GM23338 (cell line): ENCODE measurements at regions not wholly inside any gene's neighbourhood (a gene's known extent, or its start where the extent isn't known, plus 50 kb on each side); places are given as distances from the start of the nearest gene placed in this dataset.

Experiments used
- ATAC-seq: fragments of 200-7000 bp; cut with Tn5 transposase; 3 replicates; pipeline ENCODE4 v1.9.1; 2020
- DNase-seq: peaks from one replicate; pipeline ENCODE4 v3.0.0-alpha.2; 2015; ENCODE audit warnings: low spot score
- H2AFZ ChIP-seq: fragments of 200-600 bp; sonication (generic); 2 replicates; pipeline ENCODE4 v1.8.0; 2016; ENCODE audit warnings: antibody characterized with exemption, mild to moderate bottlenecking, moderate library complexity
- H3F3A ChIP-seq: fragments of 200-600 bp; sonication (generic); replicated peaks from 2 replicates; pipeline ENCODE4 v1.8.0; 2017; ENCODE audit warnings: antibody characterized with exemption, mixed run types, low read depth
- H3K27ac ChIP-seq: fragments of 200-600 bp; sonication (generic); 2 replicates; pipeline ENCODE4 v1.6.1; 2016; ENCODE audit warnings: low read depth
- H3K27me3 ChIP-seq: fragments of 200-600 bp; sonication (generic); 2 replicates; pipeline ENCODE4 v1.8.0; 2016; ENCODE audit warnings: mild to moderate bottlenecking, mixed run types, moderate library complexity; ENCODE audit not compliant: insufficient read depth
- H3K36me3 ChIP-seq: fragments of 200-600 bp; sonication (generic); 2 replicates; pipeline ENCODE4 v1.8.0; 2016; ENCODE audit warnings: mild to moderate bottlenecking; ENCODE audit not compliant: insufficient read depth
- H3K4me1 ChIP-seq: fragments of 200-600 bp; sonication (generic); 2 replicates; pipeline ENCODE4 v1.8.0; 2016; ENCODE audit warnings: mild to moderate bottlenecking, moderate library complexity; ENCODE audit not compliant: insufficient read depth
- H3K4me2 ChIP-seq: fragments of 200-600 bp; sonication (generic); 2 replicates; pipeline ENCODE4 v1.7.1; 2017; ENCODE audit warnings: mixed run types
- H3K4me3 ChIP-seq: fragments of 200-600 bp; sonication (generic); 2 replicates; pipeline ENCODE4 v1.6.1; 2016; ENCODE audit warnings: mixed run types
- H3K79me2 ChIP-seq: fragments of 200-600 bp; sonication (generic); replicated peaks from 2 replicates; pipeline ENCODE4 v1.8.0; 2017; ENCODE audit warnings: mild to moderate bottlenecking; ENCODE audit not compliant: insufficient read depth
- H3K9me2 ChIP-seq: fragments of 200-600 bp; sonication (generic); 2 replicates; pipeline ENCODE4 v1.8.0; 2017; ENCODE audit not compliant: insufficient read depth
- H4K20me1 ChIP-seq: fragments of 200-600 bp; sonication (generic); replicated peaks from 2 replicates; pipeline ENCODE4 v1.8.0; 2017; ENCODE audit warnings: mild to moderate bottlenecking; ENCODE audit not compliant: insufficient read depth
- H3K27ac Mint-ChIP-seq: 2 replicates; pipeline ENCODE4 v1.8.0; 2020; ENCODE audit warnings: inconsistent platforms, mild to moderate bottlenecking, moderate library complexity, mixed read lengths
- H3K27me3 Mint-ChIP-seq: 3 replicates; pipeline ENCODE4 v1.8.0; 2022; ENCODE audit warnings: low read depth, mild to moderate bottlenecking, moderate library complexity, mixed read lengths, inconsistent platforms; ENCODE audit not compliant: insufficient read depth, poor library complexity
- H3K36me3 Mint-ChIP-seq: 3 replicates; pipeline ENCODE4 v1.8.0; 2021; ENCODE audit warnings: low read depth, mild to moderate bottlenecking, inconsistent platforms, moderate library complexity, mixed read lengths
- H3K4me1 Mint-ChIP-seq: 3 replicates; pipeline ENCODE4 v1.8.0; 2020; ENCODE audit warnings: mild to moderate bottlenecking, inconsistent platforms, mixed read lengths
- H3K4me3 Mint-ChIP-seq: 3 replicates; pipeline ENCODE4 v1.8.0; 2021; ENCODE audit warnings: moderate library complexity, mild to moderate bottlenecking, inconsistent platforms, mixed read lengths
- H3K9me3 Mint-ChIP-seq: 3 replicates; pipeline ENCODE4 v1.8.0; 2020; ENCODE audit warnings: moderate library complexity, mild to moderate bottlenecking, inconsistent platforms, mixed read lengths
- CREB1 ChIP-seq: fragments of 250-450 bp; sonication (Bioruptor Pico); IDR thresholded peaks from 2 replicates; pipeline ENCODE4 v1.5.0; 2020; ENCODE audit warnings: low read depth, mild to moderate bottlenecking, moderate library complexity
- ETS1 ChIP-seq: IDR thresholded peaks from 2 replicates; pipeline ENCODE4 v1.6.1; 2016; ENCODE audit warnings: antibody characterized with exemption
- EZH2 ChIP-seq: fragments of 200-600 bp; sonication (generic); IDR thresholded peaks from one replicate; pipeline ENCODE4 v1.8.0; 2017; ENCODE audit warnings: antibody characterized with exemption, mild to moderate bottlenecking, low read depth; ENCODE audit not compliant: unreplicated experiment
- EZH2phosphoT487 ChIP-seq: fragments of 200-600 bp; sonication (generic); IDR thresholded peaks from one replicate; pipeline ENCODE4 v1.8.1; 2018; ENCODE audit warnings: antibody characterized with exemption; ENCODE audit not compliant: unreplicated experiment
- JUNB ChIP-seq: IDR thresholded peaks from one replicate; pipeline ENCODE4 v1.6.1; 2016; ENCODE audit warnings: antibody characterized with exemption; ENCODE audit not compliant: unreplicated experiment
- NANOG ChIP-seq: IDR thresholded peaks from 2 replicates; pipeline ENCODE4 v1.6.1; 2016; ENCODE audit warnings: antibody characterized with exemption, borderline replicate concordance
- POLR2AphosphoS5 ChIP-seq: IDR thresholded peaks from 2 replicates; pipeline ENCODE4 v1.6.1; 2016; ENCODE audit warnings: antibody characterized with exemption, low read depth
- STAT1 ChIP-seq: IDR thresholded peaks from one replicate; pipeline ENCODE4 v1.6.1; 2016; ENCODE audit warnings: antibody characterized with exemption; ENCODE audit not compliant: unreplicated experiment
- ZNF114 ChIP-seq: fragments of 250-450 bp; sonication (Bioruptor Pico); IDR thresholded peaks from 2 replicates; pipeline ENCODE4 v1.5.0; 2020; ENCODE audit warnings: mild to moderate bottlenecking, moderate library complexity
- ZNF331 ChIP-seq: fragments of 250-450 bp; sonication (Bioruptor Pico); IDR thresholded peaks from 2 replicates; pipeline ENCODE4 v1.5.0; 2020; ENCODE audit warnings: low read depth, mild to moderate bottlenecking, moderate library complexity
- ZNF462 ChIP-seq: fragments of 250-450 bp; sonication (Bioruptor Pico); IDR thresholded peaks from 2 replicates; pipeline ENCODE4 v1.5.0; 2020; ENCODE audit warnings: mild to moderate bottlenecking, moderate library complexity
- TF ChIP-seq, protein P1 (sequence below): IDR thresholded peaks from one replicate; pipeline ENCODE4 v1.6.1; 2018; ENCODE audit warnings: antibody characterized with exemption; ENCODE audit not compliant: unreplicated experiment
- TF ChIP-seq, protein P2 (sequence below), 2 experiments: fragments of 200-600 bp in 1 of 2; sonication (generic) in 1 of 2; conservative IDR thresholded peaks; 2 replicates each; pipeline versions ENCODE4 v1.5.1 to v1.6.1; 2016 to 2017; ENCODE audit warnings: antibody characterized with exemption in 2 of 2, low read depth in 2 of 2, mild to moderate bottlenecking in 2 of 2, moderate library complexity in 1 of 2

DNA sequence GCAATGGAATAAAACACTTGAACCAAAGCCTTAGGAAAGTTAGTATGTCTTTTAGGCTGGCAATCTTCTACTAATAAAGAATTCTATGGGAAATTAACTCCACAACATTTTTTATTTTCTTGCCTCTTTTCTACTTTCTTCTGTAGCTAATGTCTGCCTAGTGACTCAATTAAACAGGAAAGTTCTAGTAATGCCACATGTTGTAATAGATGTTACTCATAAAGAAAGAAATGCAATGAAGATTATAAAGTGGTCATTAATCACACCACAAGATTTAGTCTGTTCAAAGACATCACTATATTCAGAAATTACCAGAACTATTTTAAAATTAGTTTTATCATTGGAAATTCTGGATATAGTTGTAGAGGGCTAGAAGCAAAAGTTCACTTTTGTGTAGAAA, 329.7 kb downstream of the SI start:
- Histone ChIP-seq H3K4me3 (no peak overlapping the region), H3K27me3 (no peaks in the 10 kb centered on the region), H3F3A (no peaks in the 10 kb centered on the region), H3K9me2 (no peaks in the 10 kb centered on the region), H3K4me2 (no peak overlapping the region), H3K4me1 (no peaks in the 10 kb centered on the region), H3K79me2 (no peaks in the 10 kb centered on the region), H3K27ac (no peak overlapping the region), H4K20me1 (no peaks in the 10 kb centered on the region), H3K36me3 (no peaks in the 10 kb centered on the region), H2AFZ (no peak overlapping the region)
- TF ChIP-seq, protein P1, sequence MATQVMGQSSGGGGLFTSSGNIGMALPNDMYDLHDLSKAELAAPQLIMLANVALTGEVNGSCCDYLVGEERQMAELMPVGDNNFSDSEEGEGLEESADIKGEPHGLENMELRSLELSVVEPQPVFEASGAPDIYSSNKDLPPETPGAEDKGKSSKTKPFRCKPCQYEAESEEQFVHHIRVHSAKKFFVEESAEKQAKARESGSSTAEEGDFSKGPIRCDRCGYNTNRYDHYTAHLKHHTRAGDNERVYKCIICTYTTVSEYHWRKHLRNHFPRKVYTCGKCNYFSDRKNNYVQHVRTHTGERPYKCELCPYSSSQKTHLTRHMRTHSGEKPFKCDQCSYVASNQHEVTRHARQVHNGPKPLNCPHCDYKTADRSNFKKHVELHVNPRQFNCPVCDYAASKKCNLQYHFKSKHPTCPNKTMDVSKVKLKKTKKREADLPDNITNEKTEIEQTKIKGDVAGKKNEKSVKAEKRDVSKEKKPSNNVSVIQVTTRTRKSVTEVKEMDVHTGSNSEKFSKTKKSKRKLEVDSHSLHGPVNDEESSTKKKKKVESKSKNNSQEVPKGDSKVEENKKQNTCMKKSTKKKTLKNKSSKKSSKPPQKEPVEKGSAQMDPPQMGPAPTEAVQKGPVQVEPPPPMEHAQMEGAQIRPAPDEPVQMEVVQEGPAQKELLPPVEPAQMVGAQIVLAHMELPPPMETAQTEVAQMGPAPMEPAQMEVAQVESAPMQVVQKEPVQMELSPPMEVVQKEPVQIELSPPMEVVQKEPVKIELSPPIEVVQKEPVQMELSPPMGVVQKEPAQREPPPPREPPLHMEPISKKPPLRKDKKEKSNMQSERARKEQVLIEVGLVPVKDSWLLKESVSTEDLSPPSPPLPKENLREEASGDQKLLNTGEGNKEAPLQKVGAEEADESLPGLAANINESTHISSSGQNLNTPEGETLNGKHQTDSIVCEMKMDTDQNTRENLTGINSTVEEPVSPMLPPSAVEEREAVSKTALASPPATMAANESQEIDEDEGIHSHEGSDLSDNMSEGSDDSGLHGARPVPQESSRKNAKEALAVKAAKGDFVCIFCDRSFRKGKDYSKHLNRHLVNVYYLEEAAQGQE = no peak
- TF ChIP-seq POLR2AphosphoS5 (no peak), EZH2phosphoT487 (no peak), ETS1 (no peak), STAT1 (no peak), CREB1 (CRISPR knock-in tag) (no peak), EZH2 (no peak), ZNF331 (CRISPR knock-in tag) (no peak), NANOG (no peak), ZNF462 (CRISPR knock-in tag) (no peak), ZNF114 (no peak), JUNB (no peak)
- TF ChIP-seq, protein P2, sequence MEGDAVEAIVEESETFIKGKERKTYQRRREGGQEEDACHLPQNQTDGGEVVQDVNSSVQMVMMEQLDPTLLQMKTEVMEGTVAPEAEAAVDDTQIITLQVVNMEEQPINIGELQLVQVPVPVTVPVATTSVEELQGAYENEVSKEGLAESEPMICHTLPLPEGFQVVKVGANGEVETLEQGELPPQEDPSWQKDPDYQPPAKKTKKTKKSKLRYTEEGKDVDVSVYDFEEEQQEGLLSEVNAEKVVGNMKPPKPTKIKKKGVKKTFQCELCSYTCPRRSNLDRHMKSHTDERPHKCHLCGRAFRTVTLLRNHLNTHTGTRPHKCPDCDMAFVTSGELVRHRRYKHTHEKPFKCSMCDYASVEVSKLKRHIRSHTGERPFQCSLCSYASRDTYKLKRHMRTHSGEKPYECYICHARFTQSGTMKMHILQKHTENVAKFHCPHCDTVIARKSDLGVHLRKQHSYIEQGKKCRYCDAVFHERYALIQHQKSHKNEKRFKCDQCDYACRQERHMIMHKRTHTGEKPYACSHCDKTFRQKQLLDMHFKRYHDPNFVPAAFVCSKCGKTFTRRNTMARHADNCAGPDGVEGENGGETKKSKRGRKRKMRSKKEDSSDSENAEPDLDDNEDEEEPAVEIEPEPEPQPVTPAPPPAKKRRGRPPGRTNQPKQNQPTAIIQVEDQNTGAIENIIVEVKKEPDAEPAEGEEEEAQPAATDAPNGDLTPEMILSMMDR (conservative IDR thresholded peaks at IDR 0.05; ENCODE audit: low read depth in 2 of 2) = no peak
- Mint-ChIP-seq H3K27me3 (no peaks in the 10 kb centered on the region), H3K27ac (no peak overlapping the region), H3K9me3 (no peaks in the 10 kb centered on the region), H3K4me1 (no peaks in the 10 kb centered on the region), H3K4me3 (no peak overlapping the region), H3K36me3 (no peaks in the 10 kb centered on the region)
- no peak for DNase-seq
- ATAC-seq = no peak
